SU-DHL-6 (cell line): ENCODE measurements at regions not wholly inside any gene's neighbourhood (a gene's known extent, or its start where the extent isn't known, plus 50 kb on each side); places are given as distances from the start of the nearest gene placed in this dataset.

Experiments
- EZH2phosphoT487 ChIP-seq: fragments of 200-600 bp; sonication (generic), shearing (Covaris generic); conservative IDR thresholded peaks from 2 replicates; pipeline ENCODE4 v1.6.1; 2018; ENCODE audit warnings: mild to moderate bottlenecking, antibody characterized with exemption, low read length, moderate library complexity, mixed read lengths
- TF ChIP-seq, protein P1 (sequence below): fragments of 200-600 bp; sonication (generic); IDR thresholded peaks from one replicate; pipeline ENCODE4 v1.5.1; 2017; ENCODE audit warnings: antibody characterized with exemption, mild to moderate bottlenecking, low read length, moderate library complexity; ENCODE audit not compliant: insufficient read depth, poor library complexity, severe bottlenecking

DNA sequence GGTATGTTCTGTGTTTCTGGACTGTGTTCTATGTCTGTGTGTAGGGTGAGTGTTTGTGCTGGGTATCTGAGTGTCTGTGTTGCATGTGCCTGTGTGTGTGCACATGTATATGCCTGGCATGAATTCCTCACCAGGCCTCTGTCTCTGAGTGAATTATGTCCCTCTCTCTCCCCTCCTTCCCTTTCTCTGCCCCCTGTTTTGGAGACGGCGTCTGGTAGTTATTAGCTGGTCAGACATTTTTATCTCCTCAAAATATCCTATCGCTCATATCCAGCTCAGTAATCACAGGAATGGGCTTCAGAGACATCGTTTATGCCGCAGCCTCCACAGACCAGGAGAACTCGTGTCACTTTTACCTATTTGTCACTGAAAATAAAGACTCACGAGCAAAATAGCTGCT is 483.2 kb upstream of the BRINP1 start:
- no peak for TF ChIP-seq EZH2phosphoT487
- TF ChIP-seq, protein P1, sequence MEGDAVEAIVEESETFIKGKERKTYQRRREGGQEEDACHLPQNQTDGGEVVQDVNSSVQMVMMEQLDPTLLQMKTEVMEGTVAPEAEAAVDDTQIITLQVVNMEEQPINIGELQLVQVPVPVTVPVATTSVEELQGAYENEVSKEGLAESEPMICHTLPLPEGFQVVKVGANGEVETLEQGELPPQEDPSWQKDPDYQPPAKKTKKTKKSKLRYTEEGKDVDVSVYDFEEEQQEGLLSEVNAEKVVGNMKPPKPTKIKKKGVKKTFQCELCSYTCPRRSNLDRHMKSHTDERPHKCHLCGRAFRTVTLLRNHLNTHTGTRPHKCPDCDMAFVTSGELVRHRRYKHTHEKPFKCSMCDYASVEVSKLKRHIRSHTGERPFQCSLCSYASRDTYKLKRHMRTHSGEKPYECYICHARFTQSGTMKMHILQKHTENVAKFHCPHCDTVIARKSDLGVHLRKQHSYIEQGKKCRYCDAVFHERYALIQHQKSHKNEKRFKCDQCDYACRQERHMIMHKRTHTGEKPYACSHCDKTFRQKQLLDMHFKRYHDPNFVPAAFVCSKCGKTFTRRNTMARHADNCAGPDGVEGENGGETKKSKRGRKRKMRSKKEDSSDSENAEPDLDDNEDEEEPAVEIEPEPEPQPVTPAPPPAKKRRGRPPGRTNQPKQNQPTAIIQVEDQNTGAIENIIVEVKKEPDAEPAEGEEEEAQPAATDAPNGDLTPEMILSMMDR: no peak
